Prostate gland (tissue), 2 donors: ENCODE measurements at regions not wholly inside any gene's neighbourhood (a gene's known extent, or its start where the extent isn't known, plus 50 kb on each side); places are given as distances from the start of the nearest gene placed in this dataset.

ENCODE experiments used
- POLR2AphosphoS5 ChIP-seq: sonication (generic); formaldehyde crosslinking; IDR thresholded peaks from one replicate; pipeline ENCODE4 v1.6.1; 2017; ENCODE audit warnings: antibody characterized with exemption
- TF ChIP-seq, protein P1 (sequence below), 4 experiments: fragments of 200-600 bp in 2 of 4; fragments of 450-650 bp in 2 of 4; sonication (generic) in 2 of 4; IDR thresholded peaks; 1 replicate in 3 of 4; 2 replicates in 1 of 4; pipeline ENCODE4 v1.5.1; 2016 to 2019; ENCODE audit warnings: antibody characterized with exemption in 4 of 4, mild to moderate bottlenecking in 2 of 4, moderate library complexity in 2 of 4

DNA sequence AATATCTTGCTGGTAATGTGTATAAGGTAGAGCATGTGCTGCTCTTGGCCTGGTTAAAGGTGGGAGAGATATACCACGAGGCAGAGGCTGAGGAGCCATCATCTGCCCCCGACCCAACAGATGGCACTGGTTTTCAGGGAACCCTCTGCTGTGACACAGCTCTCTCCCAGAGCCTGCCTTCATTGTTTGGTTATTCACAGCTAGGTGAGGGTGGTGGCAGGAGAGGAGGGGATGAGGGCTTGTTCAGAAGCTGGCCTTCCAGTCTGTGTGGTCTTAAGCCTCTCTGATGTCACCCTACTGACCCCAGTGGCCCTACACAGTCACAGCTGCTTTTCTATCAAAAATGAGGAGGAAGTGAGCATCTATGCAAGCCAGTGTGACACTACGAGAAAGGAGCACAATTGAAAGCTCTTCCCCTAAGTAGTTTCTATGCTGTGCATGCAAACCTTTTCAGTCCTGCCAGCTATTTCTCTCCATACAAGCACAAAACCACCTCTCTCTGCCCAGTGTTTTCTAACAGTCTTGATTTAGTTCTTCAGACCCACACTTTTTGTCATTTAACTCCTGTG, 258.4 kb upstream of the AGTR1 start:
- no peak for TF ChIP-seq POLR2AphosphoS5
- TF ChIP-seq, protein P1, sequence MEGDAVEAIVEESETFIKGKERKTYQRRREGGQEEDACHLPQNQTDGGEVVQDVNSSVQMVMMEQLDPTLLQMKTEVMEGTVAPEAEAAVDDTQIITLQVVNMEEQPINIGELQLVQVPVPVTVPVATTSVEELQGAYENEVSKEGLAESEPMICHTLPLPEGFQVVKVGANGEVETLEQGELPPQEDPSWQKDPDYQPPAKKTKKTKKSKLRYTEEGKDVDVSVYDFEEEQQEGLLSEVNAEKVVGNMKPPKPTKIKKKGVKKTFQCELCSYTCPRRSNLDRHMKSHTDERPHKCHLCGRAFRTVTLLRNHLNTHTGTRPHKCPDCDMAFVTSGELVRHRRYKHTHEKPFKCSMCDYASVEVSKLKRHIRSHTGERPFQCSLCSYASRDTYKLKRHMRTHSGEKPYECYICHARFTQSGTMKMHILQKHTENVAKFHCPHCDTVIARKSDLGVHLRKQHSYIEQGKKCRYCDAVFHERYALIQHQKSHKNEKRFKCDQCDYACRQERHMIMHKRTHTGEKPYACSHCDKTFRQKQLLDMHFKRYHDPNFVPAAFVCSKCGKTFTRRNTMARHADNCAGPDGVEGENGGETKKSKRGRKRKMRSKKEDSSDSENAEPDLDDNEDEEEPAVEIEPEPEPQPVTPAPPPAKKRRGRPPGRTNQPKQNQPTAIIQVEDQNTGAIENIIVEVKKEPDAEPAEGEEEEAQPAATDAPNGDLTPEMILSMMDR (IDR thresholded peaks at IDR 0.05) = no peak
